HG03565 (cell line): ENCODE measurements at regions not wholly inside any gene's neighbourhood (a gene's known extent, or its start where the extent isn't known, plus 50 kb on each side); places are given as distances from the start of the nearest gene placed in this dataset.

ENCODE experiments used
- ATAC-seq: cut with Tn5 transposase; IDR thresholded peaks from one replicate; pipeline ENCODE4 v1.9.1; 2021; ENCODE audit warnings: mild to moderate bottlenecking, moderate library complexity; ENCODE audit not compliant: unreplicated experiment

GRCh38 chr16:72362973-72363372, 191.0 kb upstream of the PMFBP1 start:
- no peak for ATAC-seq

GRCh38 chr16:72362476-72362875, 190.5 kb upstream of the PMFBP1 start:
- ATAC-seq: no peak

GRCh38 chr16:72357910-72358309, 186.0 kb upstream of the PMFBP1 start:
- ATAC-seq: no peak

- ATAC-seq: no peak
These were observed 183.6 kb upstream of the PMFBP1 start for GRCh38 chr16:72355561-72355960.

- ATAC-seq: no peak
These were observed 177.8 kb upstream of the PMFBP1 start for GRCh38 chr16:72349719-72350118.

- ATAC-seq: no peak
These were observed 161.0 kb upstream of the PMFBP1 start for GRCh38 chr16:72332926-72333325.

GRCh38 chr16:72324578-72324977, 152.6 kb upstream of the PMFBP1 start:
- ATAC-seq: no peak

GRCh38 chr16:72317446-72317845, 145.5 kb upstream of the PMFBP1 start:
- ATAC-seq: no peak

- no peak for ATAC-seq
These were observed 141.9 kb upstream of the PMFBP1 start for GRCh38 chr16:72313903-72314302.

GRCh38 chr16:72312828-72313227, 140.9 kb upstream of the PMFBP1 start:
- ATAC-seq: no peak

- no peak for ATAC-seq
These were observed 139.5 kb upstream of the PMFBP1 start for GRCh38 chr16:72311426-72311825.

- ATAC-seq: no peak
These were observed 137.0 kb upstream of the PMFBP1 start for GRCh38 chr16:72309001-72309400.

GRCh38 chr16:72308396-72308795, 136.4 kb upstream of the PMFBP1 start:
- ATAC-seq: no peak

- ATAC-seq: no peak
These were observed 130.4 kb upstream of the PMFBP1 start for GRCh38 chr16:72302332-72302731.

GRCh38 chr16:72301523-72302236, 129.7 kb upstream of the PMFBP1 start:
- ATAC-seq: no peak

- no peak for ATAC-seq
These were observed 128.9 kb upstream of the PMFBP1 start for GRCh38 chr16:72300892-72301291.

- no peak for ATAC-seq
These were observed 127.8 kb upstream of the PMFBP1 start for GRCh38 chr16:72299684-72300243.

GRCh38 chr16:72298961-72299360, 127.0 kb upstream of the PMFBP1 start:
- ATAC-seq: no peak

- no peak for ATAC-seq
These were observed 124.0 kb upstream of the PMFBP1 start for GRCh38 chr16:72295914-72296313.

- no peak for ATAC-seq
These were observed 119.6 kb upstream of the PMFBP1 start for GRCh38 chr16:72291531-72291981.

GRCh38 chr16:72291121-72291520, 119.2 kb upstream of the PMFBP1 start:
- no peak for ATAC-seq

GRCh38 chr16:72287649-72288048, 115.7 kb upstream of the PMFBP1 start:
- ATAC-seq: no peak
